AG04450 (cell line): ENCODE measurements at regions not wholly inside any gene's neighbourhood (a gene's known extent, or its start where the extent isn't known, plus 50 kb on each side); places are given as distances from the start of the nearest gene placed in this dataset.

Experiments used
- CTCF ChIA-PET: fragments of 300-600, 350-600 bp; formaldehyde crosslinking; extraction: SDS; loops from one replicate; lab custom pipeline; 2022; ENCODE audit warnings: antibody characterized with exemption, inconsistent platforms; lab: Charles Lee
- POLR2A ChIA-PET: fragments of 350-600 bp; formaldehyde crosslinking; extraction: SDS; loops from one replicate; lab custom pipeline; 2021; ENCODE audit warnings: antibody characterized with exemption, inconsistent platforms; lab: Yijun Ruan, JAX
- DNase-seq: peaks from one replicate; pipeline ENCODE4 v3.0.0-alpha.2; 2011; ENCODE audit warnings: low read depth, low spot score
- H3K27ac ChIP-seq: one replicate; pipeline ENCODE4 v1.5.1; 2012; ENCODE audit warnings: low read depth, low read length, control low read depth
- H3K27me3 ChIP-seq: one replicate; pipeline ENCODE4 v1.6.0; 2012; ENCODE audit warnings: low read length; ENCODE audit not compliant: control insufficient read depth, insufficient read depth
- H3K4me3 ChIP-seq: 2 replicates; pipeline ENCODE4 v1.5.1; 2011; ENCODE audit warnings: mild to moderate bottlenecking, low read depth, low read length, control low read depth
- H3K9me3 ChIP-seq: 2 replicates; pipeline ENCODE4 v1.5.1; 2012; ENCODE audit warnings: low read length; ENCODE audit not compliant: control insufficient read depth, insufficient read depth
- TF ChIP-seq, protein P1 (sequence below): IDR thresholded peaks from 2 replicates; pipeline ENCODE4 v1.5.1; 2011; ENCODE audit warnings: low read depth, low read length, control low read depth, inconsistent platforms

DNA sequence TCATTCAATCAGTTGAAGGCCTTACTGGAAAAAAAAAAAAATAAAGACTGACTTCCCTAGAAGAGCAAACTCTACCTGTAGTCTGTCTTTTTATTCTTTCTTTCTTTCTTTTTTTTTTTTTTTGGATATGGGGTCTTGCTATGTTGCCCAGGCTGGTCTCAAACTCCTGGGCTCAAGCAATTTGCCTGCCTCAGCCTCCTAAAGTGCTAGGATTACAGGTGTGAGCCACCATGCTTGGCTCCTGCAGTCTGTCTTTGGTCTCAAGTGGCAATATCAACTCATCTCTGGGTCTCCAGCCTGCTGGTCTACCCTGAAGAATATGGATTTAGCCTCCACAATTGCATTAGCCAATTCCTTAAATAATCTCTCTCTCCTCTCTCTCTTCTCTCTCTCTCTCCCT lies 167.7 kb upstream of the P2RY1 start:
- H3K27ac ChIP-seq: no peak overlapping the region
- TF ChIP-seq, protein P1, sequence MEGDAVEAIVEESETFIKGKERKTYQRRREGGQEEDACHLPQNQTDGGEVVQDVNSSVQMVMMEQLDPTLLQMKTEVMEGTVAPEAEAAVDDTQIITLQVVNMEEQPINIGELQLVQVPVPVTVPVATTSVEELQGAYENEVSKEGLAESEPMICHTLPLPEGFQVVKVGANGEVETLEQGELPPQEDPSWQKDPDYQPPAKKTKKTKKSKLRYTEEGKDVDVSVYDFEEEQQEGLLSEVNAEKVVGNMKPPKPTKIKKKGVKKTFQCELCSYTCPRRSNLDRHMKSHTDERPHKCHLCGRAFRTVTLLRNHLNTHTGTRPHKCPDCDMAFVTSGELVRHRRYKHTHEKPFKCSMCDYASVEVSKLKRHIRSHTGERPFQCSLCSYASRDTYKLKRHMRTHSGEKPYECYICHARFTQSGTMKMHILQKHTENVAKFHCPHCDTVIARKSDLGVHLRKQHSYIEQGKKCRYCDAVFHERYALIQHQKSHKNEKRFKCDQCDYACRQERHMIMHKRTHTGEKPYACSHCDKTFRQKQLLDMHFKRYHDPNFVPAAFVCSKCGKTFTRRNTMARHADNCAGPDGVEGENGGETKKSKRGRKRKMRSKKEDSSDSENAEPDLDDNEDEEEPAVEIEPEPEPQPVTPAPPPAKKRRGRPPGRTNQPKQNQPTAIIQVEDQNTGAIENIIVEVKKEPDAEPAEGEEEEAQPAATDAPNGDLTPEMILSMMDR: no peak
- H3K9me3 ChIP-seq: no peaks in the 10 kb centered on the region
- no peak overlapping the region for H3K4me3 ChIP-seq
- POLR2A ChIA-PET: no interaction called here
- DNase-seq: no peak
- CTCF ChIA-PET: no interaction called here
- no peaks in the 10 kb centered on the region for H3K27me3 ChIP-seq

- ChIA-PET POLR2A (no interaction called here), CTCF (no interaction called here)
- Histone ChIP-seq H3K4me3 (no peak overlapping the region), H3K9me3 (no peaks in the 10 kb centered on the region), H3K27me3 (no peaks in the 10 kb centered on the region), H3K27ac (no peak overlapping the region)
- no peak for DNase-seq
- TF ChIP-seq, protein P1: no peak
Measured at GRCh38 chr3:152669560-152669959, 165.4 kb upstream of the P2RY1 start.

DNA sequence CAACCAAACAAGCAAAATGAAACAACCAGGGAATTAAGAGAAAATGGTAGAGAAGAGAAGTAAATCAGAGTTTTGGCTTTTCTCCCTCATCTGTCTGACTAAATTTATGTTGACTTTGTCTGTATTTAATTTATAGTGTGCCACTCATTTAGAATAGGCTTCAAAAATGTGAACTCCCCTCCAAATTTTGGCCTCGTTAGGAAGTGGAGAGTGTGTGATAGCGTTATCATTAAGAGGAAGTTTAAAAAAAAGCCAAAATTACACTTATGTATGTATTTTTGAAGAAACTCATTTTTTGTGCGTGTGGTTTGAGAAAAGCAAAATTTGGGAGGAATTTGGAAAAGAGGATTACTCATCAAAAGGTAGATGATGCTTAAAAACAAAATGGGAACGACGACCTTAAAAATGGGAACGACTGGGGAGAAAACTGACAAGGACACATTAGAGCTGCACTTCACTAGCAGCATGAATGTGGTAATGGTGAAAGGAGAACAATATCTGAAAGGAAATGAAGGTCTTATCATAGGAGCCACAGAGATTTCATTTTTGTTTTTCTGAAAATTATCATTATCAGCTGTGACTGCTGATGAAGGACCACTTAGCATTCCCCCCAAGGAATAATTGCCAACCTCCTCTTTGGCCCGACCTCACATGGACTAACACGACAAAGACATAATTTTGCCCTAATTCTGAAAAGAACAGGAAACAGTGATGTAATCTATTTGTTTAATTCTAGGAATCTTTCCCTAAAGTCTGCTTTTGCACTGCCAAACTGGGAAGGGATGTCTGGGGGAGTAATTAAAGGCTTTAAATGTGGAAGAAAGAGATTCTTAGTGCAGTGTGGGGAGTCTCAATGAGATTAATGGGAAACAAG lies 163.2 kb upstream of the P2RY1 start:
- ChIA-PET CTCF (no interaction called here), POLR2A (no interaction called here)
- Histone ChIP-seq H3K27me3 (no peaks in the 10 kb centered on the region), H3K27ac (no peak overlapping the region), H3K9me3 (no peaks in the 10 kb centered on the region), H3K4me3 (no peak overlapping the region)
- TF ChIP-seq, protein P1: no peak
- DNase-seq: no peak

- H3K4me3 ChIP-seq: no peak overlapping the region
- no peaks in the 10 kb centered on the region for H3K27me3 ChIP-seq
- CTCF ChIA-PET: no interaction called here
- no peak overlapping the region for H3K27ac ChIP-seq
- DNase-seq: no peak
- H3K9me3 ChIP-seq: no peaks in the 10 kb centered on the region
- POLR2A ChIA-PET: no interaction called here
- TF ChIP-seq, protein P1: no peak
Measured at GRCh38 chr3:152672320-152672649, 162.6 kb upstream of the P2RY1 start.

GRCh38 chr3:152676810-152677379 lies 158.0 kb upstream of the P2RY1 start:
- ChIA-PET POLR2A (no interaction called here), CTCF (interaction anchor here (0.6 kb wide), 1 partner anchor 1208 kb away, joined by 4 read pairs; no protein-coding TSS in a partner anchor)
- Histone ChIP-seq H3K9me3 (no peaks in the 10 kb centered on the region), H3K27me3 (no peaks in the 10 kb centered on the region), H3K27ac (no peak overlapping the region), H3K4me3 (no peak overlapping the region)
- TF ChIP-seq, protein P1: no peak
- DNase-seq: no peak
